Ishikawa (cell line): ENCODE measurements at regions not wholly inside any gene's neighbourhood (a gene's known extent, or its start where the extent isn't known, plus 50 kb on each side); places are given as distances from the start of the nearest gene placed in this dataset.

Experiments used
- CEBPB ChIP-seq: IDR thresholded peaks from 2 replicates; pipeline ENCODE4 v1.6.1; 2012
- CREB1 ChIP-seq: IDR thresholded peaks from 2 replicates; pipeline ENCODE4 v1.6.1; 2012; ENCODE audit warnings: low read depth
- EGR1 ChIP-seq: IDR thresholded peaks from 2 replicates; pipeline ENCODE4 v1.6.1; 2012
- EP300 ChIP-seq: IDR thresholded peaks from 2 replicates; pipeline ENCODE4 v1.6.1; 2012; ENCODE audit warnings: borderline replicate concordance
- FOXM1 ChIP-seq: IDR thresholded peaks from 2 replicates; pipeline ENCODE4 v1.6.1; 2012; ENCODE audit warnings: low read depth, borderline replicate concordance
- NFIC ChIP-seq: IDR thresholded peaks from 2 replicates; pipeline ENCODE4 v1.6.1; 2012
- RAD21 ChIP-seq: IDR thresholded peaks from 2 replicates; pipeline ENCODE4 v1.6.1; 2012; ENCODE audit warnings: low read depth
- TAF1 ChIP-seq: IDR thresholded peaks from 2 replicates; pipeline ENCODE4 v1.6.1; 2012; ENCODE audit warnings: low read depth, mild to moderate bottlenecking
- YY1 ChIP-seq: IDR thresholded peaks from 2 replicates; pipeline ENCODE4 v1.6.1; 2012; ENCODE audit warnings: low read depth
- TF ChIP-seq, protein P1 (sequence below): IDR thresholded peaks from 2 replicates; pipeline ENCODE4 v1.6.1; 2012

DNA sequence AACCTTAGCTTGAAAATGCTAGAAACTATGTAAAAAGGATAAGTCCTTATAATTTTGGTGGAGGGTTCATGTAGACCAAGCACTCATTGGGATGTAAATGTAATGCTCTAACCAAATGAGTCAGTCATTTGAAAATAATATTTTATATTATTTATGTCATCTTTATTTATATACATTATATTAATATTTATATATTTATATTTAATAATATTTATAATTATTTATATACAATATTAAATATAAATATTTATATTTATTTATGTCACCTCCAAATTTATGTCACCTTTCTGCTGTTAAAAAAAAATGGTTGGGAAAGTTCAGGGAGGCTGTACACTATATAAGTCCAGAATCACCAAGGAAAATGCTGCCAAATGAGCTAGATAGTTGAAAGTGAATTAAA, 254.3 kb downstream of the FIGN start:
- TF ChIP-seq, protein P1, sequence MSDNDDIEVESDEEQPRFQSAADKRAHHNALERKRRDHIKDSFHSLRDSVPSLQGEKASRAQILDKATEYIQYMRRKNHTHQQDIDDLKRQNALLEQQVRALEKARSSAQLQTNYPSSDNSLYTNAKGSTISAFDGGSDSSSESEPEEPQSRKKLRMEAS: no peak
- TF ChIP-seq RAD21 (no peak), TAF1 (no peak), CREB1 (no peak), NFIC (no peak), FOXM1 (no peak), CEBPB (no peak), YY1 (no peak), EP300 (no peak), EGR1 (no peak)
